GM12878 (cell line): ENCODE measurements at regions not wholly inside any gene's neighbourhood (a gene's known extent, or its start where the extent isn't known, plus 50 kb on each side); places are given as distances from the start of the nearest gene placed in this dataset.

ENCODE experiments used
- CBFB ChIP-seq: IDR thresholded peaks from 2 replicates; pipeline ENCODE4 v1.6.1; 2016; ENCODE audit warnings: antibody characterized with exemption, low read depth
- CBX5 ChIP-seq: sonication (generic); IDR thresholded peaks from 2 replicates; pipeline ENCODE4 v1.6.1; 2016; ENCODE audit warnings: low read depth, moderate library complexity, mild to moderate bottlenecking, inconsistent platforms
- HDAC6 ChIP-seq: fragments of 200-600 bp; sonication (generic); IDR thresholded peaks from one replicate; pipeline ENCODE4 v1.8.0; 2017; ENCODE audit warnings: antibody characterized with exemption; ENCODE audit not compliant: unreplicated experiment
- HDGF ChIP-seq: fragments of 450-650 bp; IDR thresholded peaks from 2 replicates; pipeline ENCODE4 v1.6.1; 2016; ENCODE audit warnings: antibody characterized with exemption
- NFXL1 ChIP-seq: fragments of 450-650 bp; IDR thresholded peaks from 2 replicates; pipeline ENCODE4 v1.6.1; 2017; ENCODE audit warnings: antibody characterized with exemption, mild to moderate bottlenecking, borderline replicate concordance
- PAX8 ChIP-seq: fragments of 450-650 bp; IDR thresholded peaks from 2 replicates; pipeline ENCODE4 v1.6.1; 2017; ENCODE audit warnings: mild to moderate bottlenecking, moderate library complexity
- YBX1 ChIP-seq: fragments of 450-650 bp; IDR thresholded peaks from 2 replicates; pipeline ENCODE4 v1.6.1; 2016; ENCODE audit warnings: antibody characterized with exemption
- TF ChIP-seq, protein P1 (sequence below): fragments of 450-650 bp; IDR thresholded peaks from 2 replicates; pipeline ENCODE4 v1.6.1; 2016; ENCODE audit warnings: mild to moderate bottlenecking, moderate library complexity, borderline replicate concordance
- TF ChIP-seq, protein P2 (sequence below), 3 experiments: IDR thresholded peaks in 2 of 3; conservative IDR thresholded peaks in 1 of 3; 2 replicates each; pipeline ENCODE4 v1.5.1; 2011; ENCODE audit warnings: low read depth in 3 of 3, low read length in 3 of 3, mild to moderate bottlenecking in 3 of 3, control low read depth in 2 of 3, moderate library complexity in 2 of 3, inconsistent platforms in 1 of 3, mixed read lengths in 1 of 3; ENCODE audit not compliant: control insufficient read depth in 2 of 3, insufficient read depth in 1 of 3; ENCODE audit errors: extremely low read depth in 1 of 3

- TF ChIP-seq, protein P1, sequence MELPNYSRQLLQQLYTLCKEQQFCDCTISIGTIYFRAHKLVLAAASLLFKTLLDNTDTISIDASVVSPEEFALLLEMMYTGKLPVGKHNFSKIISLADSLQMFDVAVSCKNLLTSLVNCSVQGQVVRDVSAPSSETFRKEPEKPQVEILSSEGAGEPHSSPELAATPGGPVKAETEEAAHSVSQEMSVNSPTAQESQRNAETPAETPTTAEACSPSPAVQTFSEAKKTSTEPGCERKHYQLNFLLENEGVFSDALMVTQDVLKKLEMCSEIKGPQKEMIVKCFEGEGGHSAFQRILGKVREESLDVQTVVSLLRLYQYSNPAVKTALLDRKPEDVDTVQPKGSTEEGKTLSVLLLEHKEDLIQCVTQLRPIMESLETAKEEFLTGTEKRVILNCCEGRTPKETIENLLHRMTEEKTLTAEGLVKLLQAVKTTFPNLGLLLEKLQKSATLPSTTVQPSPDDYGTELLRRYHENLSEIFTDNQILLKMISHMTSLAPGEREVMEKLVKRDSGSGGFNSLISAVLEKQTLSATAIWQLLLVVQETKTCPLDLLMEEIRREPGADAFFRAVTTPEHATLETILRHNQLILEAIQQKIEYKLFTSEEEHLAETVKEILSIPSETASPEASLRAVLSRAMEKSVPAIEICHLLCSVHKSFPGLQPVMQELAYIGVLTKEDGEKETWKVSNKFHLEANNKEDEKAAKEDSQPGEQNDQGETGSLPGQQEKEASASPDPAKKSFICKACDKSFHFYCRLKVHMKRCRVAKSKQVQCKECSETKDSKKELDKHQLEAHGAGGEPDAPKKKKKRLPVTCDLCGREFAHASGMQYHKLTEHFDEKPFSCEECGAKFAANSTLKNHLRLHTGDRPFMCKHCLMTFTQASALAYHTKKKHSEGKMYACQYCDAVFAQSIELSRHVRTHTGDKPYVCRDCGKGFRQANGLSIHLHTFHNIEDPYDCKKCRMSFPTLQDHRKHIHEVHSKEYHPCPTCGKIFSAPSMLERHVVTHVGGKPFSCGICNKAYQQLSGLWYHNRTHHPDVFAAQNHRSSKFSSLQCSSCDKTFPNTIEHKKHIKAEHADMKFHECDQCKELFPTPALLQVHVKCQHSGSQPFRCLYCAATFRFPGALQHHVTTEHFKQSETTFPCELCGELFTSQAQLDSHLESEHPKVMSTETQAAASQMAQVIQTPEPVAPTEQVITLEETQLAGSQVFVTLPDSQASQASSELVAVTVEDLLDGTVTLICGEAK = no peak
- TF ChIP-seq, protein P2, sequence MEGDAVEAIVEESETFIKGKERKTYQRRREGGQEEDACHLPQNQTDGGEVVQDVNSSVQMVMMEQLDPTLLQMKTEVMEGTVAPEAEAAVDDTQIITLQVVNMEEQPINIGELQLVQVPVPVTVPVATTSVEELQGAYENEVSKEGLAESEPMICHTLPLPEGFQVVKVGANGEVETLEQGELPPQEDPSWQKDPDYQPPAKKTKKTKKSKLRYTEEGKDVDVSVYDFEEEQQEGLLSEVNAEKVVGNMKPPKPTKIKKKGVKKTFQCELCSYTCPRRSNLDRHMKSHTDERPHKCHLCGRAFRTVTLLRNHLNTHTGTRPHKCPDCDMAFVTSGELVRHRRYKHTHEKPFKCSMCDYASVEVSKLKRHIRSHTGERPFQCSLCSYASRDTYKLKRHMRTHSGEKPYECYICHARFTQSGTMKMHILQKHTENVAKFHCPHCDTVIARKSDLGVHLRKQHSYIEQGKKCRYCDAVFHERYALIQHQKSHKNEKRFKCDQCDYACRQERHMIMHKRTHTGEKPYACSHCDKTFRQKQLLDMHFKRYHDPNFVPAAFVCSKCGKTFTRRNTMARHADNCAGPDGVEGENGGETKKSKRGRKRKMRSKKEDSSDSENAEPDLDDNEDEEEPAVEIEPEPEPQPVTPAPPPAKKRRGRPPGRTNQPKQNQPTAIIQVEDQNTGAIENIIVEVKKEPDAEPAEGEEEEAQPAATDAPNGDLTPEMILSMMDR (IDR thresholded peaks at IDR 0.05 in 2 of 3, conservative IDR thresholded peaks at IDR 0.05 in 1 of 3; ENCODE audit: control insufficient read depth in 2 of 3, extremely low read depth in 1 of 3, insufficient read depth in 1 of 3, low read depth in 3 of 3, low read length in 3 of 3) = no peak
- TF ChIP-seq PAX8 (no peak), NFXL1 (no peak), CBFB (no peak), HDAC6 (no peak), CBX5 (no peak), YBX1 (no peak), HDGF (no peak)
Measured at GRCh38 chr3:17939157-17939556, 196.7 kb upstream of the TBC1D5 start (continued).
